ENCODE measurements at regions not wholly inside any gene's neighbourhood (a gene's known extent, or its start where the extent isn't known, plus 50 kb on each side); places are given as distances from the start of the nearest gene placed in this dataset.
A peak's percentile ranks its signal among the peaks of the same experiment; 100 is the strongest.
"Not testable (repeated sequence)": the region's sequence is repeated elsewhere in the genome, so short reads cannot be mapped to it uniquely, and the experiment has no call there.

DNA sequence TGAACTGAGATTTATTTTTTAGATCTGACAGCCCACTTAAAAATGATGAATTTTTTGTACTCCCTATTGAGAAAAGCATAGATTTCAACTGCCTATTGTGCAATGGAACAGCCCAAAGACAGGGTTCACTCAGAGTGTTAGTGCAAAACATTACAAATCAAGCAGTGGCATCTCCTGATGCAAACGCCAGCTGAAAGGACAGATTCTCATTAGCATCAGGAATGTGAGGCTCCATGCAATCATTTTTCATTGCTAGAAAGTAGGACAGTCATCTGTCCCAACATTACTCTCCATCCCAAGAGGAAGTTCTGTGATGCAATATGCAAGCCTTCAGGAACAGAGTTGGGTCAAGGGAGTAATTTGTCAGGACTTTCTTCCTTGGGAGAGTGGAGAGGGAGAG, 215.4 kb downstream of the ATP6V0E2 start:
- not testable (repeated sequence) for DNase-seq (ENCODE audit: insufficient read length)

DNA sequence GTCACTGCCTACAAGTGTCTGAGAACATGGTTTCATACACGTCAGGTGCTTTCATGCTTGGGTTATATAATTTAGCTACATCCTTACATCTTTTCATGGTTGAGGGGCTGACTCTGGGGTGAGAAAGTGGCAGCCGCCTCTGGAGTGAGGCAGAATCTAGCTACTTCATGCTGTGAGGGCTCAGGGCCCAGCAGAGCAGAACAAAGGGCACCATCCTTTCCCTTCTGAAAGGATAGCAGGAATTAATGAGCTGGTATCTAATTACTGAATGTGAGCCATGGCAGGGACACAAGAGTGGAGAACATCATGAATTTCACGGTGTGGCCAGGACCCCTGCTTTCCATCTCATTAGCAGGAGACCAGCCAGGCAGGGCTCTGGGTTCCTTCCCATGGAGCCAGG, 217.0 kb downstream of the ATP6V0E2 start:
- FAIRE-seq = not testable (repeated sequence)

More for the DNA sequence above, 215.4 kb downstream of the ATP6V0E2 start:
- peak; percentile 48 for FAIRE-seq

DNA sequence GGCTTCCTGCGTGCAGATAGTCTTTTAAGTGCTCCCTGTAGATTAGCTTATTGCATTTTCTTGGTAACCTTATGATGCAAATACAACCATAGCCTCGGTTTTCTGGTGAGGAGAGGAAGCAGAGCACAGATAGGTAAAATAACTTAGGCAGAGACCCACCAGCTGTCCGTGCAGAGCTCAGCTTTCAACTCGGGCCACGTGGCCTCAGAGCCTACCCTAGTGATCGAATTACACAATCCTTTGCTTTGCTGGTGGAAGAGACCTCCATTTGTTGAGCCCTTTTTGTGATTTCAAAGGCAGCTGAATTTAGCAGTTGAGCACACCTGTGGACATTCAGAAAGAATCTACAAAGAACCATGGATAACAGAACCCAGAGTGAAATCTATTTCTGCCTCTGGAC, 220.1 kb downstream of the ATP6V0E2 start:
- FAIRE-seq; DNase-seq (ENCODE audit: insufficient read length): not testable (repeated sequence)

More for the DNA sequence above, 217.0 kb downstream of the ATP6V0E2 start:
- DNase-seq (ENCODE audit: insufficient read length) = not testable (repeated sequence)

DNA sequence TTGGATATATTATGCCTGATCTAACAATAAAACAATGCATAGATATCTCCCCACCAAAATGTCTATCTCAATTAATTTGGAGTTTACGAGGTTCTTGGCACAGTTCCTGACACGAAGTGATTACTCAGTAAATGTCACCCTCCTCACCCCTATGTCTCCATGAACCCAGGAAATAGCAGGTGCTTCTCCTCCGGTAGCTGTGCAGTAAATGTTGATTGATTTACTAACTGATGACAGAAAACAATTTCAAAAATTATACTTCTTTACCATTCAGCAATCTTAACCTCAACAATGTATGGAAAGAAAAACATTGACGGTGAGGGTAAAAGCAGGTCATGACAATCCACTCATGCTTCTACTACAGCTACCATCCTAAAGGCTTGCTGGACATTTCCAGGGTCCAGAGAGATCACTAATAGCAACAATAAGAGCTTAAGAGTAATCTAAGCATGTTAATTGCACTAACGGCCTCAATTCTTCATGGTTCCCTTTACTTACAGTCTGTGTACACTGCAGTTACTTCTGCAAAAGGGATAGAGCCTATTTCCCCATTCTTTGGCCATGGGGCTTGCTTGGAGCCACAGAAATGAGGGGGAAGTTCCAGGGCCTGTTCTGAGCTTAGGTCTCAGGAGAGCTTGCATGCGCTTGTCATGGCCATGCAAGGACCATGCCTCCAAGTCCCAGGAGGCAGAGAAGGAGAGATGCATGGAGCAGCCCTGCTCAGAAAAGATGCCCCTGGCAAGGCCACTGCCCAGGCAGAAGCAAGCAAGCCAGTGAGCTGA, 222.6 kb downstream of the ATP6V0E2 start:
- DNase-seq (ENCODE audit: insufficient read length); FAIRE-seq: not testable (repeated sequence)

DNA sequence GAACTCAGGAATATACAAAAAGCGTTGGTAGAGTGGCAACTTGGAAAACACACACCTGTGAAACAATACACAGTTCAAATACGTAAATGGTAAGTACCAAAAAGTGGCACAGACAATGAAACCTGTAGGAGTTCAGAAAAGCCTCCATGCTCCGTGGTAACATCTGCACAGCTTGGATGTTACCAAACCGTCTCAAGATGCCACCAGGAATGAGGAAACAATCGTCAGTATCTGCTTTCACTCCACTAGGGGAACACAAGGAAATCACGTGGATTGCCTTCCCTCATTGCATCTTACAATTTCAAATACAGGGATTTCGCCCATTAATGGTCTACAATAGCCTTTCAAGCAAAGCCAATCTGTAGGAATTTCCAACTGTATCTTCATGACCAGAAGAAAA, 224.6 kb upstream of the LRRC61 start:
- not testable (repeated sequence) for FAIRE-seq

DNA sequence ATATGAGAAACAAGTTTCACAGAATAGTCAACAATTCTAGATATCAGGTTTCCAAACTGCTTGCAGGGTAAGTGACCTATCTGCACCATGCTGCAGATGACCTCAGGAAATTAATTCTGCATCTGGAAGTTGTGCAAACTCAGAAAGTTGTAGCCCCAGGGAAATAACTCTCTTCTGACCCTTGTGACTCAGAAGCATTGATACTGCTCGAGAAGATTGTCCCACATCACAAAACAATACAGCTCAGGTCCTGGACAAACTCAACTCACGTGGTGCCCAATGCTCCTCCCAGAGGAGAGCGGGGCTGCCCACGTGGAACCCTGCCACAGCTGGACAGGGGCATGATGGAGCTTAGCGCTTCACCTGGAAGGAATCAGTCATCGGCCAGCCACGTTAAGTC, 221.9 kb upstream of the LRRC61 start:
- DNase-seq (ENCODE audit: insufficient read length); FAIRE-seq: not testable (repeated sequence)

More for the DNA sequence above, 224.6 kb upstream of the LRRC61 start:
- DNase-seq (ENCODE audit: insufficient read length) = not testable (repeated sequence)

DNA sequence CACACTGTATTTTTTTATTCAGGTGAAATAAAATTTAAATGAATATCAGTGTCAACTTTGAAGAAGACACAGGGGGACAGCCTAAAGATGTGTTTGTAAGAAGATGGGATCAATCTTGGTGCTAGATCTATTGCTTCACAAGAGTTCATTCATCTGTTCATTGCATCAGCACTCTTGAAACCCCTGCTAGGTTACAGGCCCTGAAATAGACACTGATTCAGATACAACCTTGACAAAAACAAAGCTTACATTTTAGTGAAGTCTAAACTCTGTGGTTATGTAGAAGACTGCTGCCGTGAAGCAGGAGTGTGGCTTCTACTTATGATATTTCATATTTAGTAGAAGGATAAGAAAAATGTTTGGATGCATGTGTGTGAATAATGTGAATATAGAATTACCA, 215.9 kb upstream of the LRRC61 start:
- not testable (repeated sequence) for DNase-seq (ENCODE audit: insufficient read length); FAIRE-seq

DNA sequence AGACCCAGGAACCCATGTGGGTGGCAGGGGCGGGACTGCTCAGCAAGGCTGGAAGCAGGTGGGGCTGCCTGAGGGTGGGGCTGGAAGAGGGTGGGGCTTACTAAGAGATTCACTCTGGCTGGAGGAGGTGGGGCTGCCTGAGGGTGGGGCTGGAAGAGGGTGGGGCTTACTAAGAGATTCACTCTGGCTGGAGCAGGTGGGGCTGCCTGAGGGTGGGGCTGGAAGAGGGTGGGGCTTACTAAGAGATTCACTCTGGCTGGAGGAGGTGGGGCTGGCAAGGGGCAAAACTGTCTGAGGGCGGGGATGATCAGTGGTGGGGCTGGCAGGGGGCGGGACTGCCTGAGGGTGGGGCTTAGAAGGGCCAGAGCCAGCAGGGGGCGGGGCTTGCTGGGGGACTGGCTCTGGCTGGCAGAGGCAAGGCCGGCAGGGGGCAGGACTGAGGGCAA, 212.8 kb upstream of the LRRC61 start:
- FAIRE-seq; DNase-seq (ENCODE audit: insufficient read length): not testable (repeated sequence)

DNA sequence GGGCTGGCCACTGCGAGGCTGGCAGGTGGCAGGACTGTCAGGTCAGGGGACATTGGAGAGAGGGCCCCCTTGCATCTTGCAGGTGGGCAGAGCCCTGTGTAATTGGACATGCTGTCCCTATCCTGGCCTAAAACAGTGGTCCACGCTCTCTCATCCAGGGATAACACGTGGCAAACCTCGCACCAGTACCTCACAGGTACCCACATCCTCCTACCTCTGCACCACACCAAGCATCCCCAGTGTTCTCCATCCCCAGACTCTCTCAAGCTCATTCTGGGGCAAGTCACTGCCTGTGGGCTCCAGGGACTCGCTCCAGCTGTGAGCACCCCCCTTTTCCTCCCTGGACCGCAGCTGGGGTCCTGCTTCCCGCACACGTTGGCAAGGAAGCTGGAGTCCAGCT, 212.3 kb upstream of the LRRC61 start:
- not testable (repeated sequence) for FAIRE-seq; DNase-seq (ENCODE audit: insufficient read length)

DNA sequence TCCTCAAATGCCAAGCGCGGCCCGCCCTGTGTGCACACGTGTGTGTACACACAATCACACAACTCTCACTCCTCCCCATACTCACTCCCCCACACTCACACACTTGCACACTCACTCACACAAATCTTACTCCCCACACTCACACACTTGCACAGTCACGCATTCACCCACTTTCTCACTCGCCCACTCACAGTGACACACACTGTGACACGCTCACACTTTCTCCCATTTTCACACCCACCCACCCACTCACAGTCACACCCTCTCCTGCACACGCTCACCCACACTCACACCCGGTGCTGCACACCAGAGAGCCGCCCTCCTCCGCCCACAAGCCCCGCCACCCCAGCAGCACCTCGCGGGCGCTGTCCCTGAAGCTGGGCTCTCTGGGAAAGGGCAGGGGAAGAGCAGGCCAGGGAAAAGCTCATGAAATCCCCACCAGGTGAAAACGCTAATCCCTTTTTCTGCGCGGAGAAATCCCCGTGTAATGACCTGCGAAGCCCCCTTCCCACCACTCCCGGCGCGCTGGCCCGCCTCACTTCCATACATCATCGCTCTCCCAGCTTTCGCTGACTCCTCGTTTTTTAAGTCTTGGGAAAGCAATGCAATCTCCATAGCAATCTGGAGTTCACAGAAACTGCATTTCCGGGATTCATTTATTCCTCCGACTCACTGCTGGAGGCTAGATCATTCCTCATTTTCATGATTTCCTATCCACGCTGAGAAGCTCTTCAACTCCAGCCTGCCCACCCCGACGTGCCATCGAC, 211.6 kb upstream of the LRRC61 start:
- not testable (repeated sequence) for DNase-seq (ENCODE audit: insufficient read length); FAIRE-seq

DNA sequence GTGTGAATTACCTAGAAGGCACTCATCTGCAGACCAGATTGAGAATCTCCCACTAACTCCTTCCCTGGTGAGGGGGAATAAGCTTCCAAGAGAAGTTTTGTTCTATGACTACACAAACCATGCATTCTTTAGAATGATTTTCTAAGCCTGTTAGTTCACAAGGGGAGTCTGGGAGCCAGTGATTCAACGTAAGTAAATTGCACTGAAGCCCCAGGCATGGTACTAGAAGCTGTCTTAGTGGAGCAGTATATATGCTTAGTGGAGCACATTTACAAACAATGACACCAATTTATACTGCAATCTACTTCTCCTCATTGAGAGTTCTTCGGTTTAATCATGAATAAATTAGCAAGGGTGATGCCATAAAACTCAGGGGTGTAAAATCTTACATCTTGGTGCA, 209.9 kb upstream of the LRRC61 start:
- FAIRE-seq; DNase-seq (ENCODE audit: insufficient read length): not testable (repeated sequence)

DNA sequence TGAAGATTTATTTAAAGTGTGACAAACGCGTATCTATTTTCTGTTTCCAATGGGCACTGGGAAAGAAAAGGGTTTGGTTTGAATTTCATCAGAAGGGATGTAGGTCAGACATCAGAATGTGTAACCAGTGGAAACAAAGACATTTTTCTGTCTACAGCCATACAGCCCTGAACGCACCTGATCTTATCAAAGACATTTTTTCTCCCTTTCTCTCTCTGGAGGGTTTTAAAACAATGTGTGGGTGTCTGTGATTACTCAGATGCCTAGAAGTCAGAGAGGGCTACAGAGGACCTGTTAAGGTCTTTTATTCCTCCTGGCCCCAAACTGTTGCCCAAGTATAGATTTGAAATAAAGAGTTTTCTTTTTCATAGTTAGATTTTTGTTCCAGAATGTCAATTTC, 208.6 kb upstream of the LRRC61 start:
- DNase-seq (ENCODE audit: insufficient read length); FAIRE-seq: not testable (repeated sequence)

DNA sequence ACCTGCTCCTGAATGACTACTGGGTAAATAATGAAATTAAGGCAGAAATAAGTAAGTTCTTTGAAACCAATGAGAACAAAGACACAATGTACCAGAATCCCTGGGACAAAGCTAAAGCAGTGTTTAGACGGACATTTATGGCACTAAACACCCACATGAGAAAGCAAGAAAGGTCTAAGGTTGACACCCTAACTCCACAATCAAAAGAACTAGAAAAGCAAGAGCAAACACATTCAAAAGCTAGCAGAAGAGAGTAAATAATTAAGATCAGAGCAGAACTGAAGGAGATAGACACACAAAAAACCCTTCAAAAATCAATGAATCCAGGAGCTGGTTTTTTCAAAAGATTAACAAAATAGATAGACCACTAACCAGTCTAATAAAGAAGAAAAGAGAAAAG, 203.2 kb upstream of the LRRC61 start:
- DNase-seq (ENCODE audit: insufficient read length); FAIRE-seq: not testable (repeated sequence)

DNA sequence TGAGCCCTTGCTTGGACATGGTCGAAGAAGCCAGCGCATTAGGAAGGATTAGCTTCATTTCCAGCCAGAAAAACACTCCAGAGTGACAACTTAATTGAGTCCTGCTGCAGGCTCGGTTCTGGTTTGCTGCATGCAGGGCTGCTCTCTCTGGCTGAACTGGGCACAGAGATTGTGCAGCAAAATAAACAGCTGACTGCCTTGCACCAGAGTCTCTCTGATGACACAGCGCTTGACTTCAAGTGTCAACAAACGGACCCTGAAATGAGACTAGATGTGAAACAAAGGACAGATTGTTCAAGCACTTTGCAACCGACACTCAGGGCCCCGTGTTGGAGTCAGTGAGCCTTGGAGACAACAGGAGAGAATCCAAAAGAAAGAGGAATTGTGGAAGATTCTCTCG, 197.3 kb upstream of the LRRC61 start:
- not testable (repeated sequence) for FAIRE-seq; DNase-seq (ENCODE audit: insufficient read length)

DNA sequence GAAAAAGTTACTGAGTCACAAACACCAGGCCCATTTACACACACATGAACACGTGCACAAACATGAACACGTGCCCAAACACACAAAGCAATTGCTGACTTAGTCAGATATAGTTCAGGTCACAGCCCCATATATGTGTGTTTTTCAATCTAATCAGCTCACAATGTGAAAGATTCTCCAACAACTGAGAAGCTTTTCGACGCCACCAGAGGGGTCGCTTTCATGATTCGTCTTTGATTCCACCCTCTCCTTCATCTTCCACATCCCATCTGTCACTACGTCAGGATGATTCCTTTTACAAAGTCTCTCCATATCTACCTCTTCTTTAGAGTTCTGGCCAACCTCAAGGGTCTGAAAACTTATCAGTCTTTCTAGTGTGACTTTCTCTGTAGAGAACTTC, 188.7 kb upstream of the LRRC61 start:
- DNase-seq (ENCODE audit: insufficient read length); FAIRE-seq: not testable (repeated sequence)

DNA sequence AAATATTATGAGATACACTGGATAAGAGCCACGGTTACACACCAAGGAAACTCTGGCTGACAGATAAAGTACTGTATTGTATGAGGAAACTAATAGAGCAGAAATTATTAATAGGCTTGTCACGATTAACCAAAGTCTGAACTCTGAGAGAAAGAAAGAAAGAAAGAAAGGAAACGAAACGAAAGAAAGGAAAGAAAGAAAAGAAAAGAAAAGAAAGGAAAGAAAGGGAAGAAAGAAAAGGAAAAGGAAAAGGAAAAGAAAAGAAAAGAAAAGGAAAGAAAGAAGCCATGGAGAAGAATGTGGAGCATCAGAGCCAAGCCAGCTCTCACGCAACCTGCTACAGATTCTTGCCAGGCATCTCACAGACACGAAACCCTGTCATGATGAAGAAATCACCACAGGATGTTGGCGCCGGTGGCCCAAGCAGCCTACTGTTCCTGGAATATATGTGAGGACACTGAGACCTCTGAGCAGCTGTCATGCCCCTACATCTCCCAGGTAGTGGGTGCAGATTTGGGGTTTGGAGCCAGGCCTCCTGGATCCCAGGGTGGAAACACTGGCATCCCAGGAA, 187.4 kb upstream of the LRRC61 start:
- not testable (repeated sequence) for DNase-seq (ENCODE audit: insufficient read length); FAIRE-seq

DNA sequence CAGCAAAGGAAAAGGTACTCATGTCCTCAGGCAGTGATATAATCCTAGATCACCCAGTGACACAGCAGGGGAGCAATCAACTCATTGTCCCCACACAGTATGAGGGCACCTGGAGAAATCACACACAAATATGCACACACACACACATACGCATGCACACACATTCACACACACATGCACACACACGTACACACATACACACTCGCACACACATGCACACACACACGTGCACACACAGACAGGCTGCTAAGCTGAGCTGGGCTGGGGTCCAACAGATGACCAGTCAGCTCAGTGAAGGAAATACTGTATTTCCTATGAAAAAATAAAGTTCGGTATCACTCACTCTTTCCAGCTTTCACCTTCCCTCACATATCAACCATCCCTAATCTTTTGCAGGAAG, 183.3 kb upstream of the LRRC61 start:
- FAIRE-seq; DNase-seq (ENCODE audit: insufficient read length): not testable (repeated sequence)

DNA sequence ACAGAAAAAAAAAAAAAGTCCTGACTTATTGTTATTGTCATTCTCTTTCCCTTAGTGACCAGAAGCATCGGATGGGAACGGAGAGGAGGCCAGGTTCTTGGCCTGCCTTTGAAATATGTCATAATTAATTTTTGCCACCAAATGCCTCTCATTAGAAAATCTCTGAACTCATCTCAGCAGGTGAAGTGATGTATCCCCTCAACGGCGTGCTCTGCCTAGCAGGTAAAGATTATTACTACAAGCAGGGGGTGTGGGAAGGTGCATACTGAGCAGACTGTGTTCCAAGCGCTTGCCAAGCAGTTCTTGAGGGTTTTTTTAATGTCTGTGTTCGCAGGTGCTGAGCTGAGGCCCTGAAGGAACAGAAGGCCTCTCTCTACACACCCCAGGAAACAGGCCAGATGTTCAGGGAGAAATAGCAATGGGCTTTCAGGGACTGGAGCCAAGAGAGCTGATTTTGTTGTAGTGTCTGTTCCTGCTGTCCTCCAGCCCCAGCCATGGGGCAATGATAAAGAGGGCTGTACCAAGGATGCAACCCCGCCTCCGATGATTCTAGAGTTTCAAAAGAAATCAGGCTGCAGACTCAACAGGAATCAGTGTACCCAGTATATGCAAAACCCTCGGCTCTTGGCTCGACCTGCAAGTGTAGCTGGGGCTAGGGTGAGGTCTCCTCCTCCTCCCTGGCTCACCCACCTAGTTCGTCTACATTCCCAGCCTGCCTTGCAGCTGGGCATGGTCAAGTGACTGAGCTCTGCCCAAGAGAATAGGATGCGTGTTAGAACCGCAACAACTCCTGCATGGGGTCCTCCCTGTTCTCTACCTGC, 181.4 kb upstream of the LRRC61 start:
- DNase-seq (ENCODE audit: insufficient read length); FAIRE-seq: not testable (repeated sequence)

DNA sequence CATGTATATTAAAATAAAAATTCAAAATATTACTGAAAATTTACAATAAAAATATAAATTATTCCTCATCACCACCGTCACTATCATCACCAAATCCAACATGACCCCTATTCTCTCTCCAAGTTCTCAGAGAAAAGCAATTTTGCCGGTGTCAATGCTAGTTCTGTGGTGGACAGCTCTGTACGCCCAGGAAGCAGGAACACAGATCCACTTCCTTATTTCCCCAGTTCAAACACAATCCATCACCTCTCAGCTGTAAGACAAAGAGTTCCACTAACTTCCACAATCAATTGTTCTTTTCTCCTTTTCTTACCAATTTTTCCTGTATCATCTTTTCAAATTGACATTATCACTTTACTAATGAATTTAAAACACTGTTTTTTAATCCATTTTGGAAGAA, 177.0 kb upstream of the LRRC61 start:
- FAIRE-seq; DNase-seq (ENCODE audit: insufficient read length): not testable (repeated sequence)

DNA sequence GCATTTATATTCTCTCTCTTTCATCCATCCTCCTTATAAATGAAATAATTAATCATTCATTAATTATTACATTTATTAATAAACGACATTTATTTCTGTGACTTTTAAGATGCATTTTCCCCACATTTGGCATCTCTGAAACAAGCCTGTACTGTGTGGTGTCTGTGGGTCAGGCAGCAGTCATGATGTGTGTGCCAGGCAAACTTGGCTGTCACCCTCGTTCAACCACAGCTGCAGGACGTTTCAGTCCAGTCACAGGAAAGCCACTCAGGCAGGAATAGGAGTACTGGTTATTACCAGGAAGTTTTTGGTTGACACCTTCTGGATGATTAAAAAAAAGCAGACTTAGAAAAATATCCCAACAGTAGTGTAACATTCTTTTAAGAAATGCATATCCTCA, 175.6 kb upstream of the LRRC61 start:
- FAIRE-seq; DNase-seq (ENCODE audit: insufficient read length): not testable (repeated sequence)

All from GM12892 (cell line).